ENCODE measurements at regions not wholly inside any gene's neighbourhood (a gene's known extent, or its start where the extent isn't known, plus 50 kb on each side); places are given as distances from the start of the nearest gene placed in this dataset.
"Not testable (repeated sequence)": the region's sequence is repeated elsewhere in the genome, so short reads cannot be mapped to it uniquely, and the experiment has no call there.

- peaks cover 7% of the 10 kb centered on the region for H3K9me3 Mint-ChIP-seq
- H3K27ac Mint-ChIP-seq, result no peak overlapping the region
- no peaks in the 10 kb centered on the region for H3K27me3 Mint-ChIP-seq
- intact Hi-C loops (cut with micrococcal nuclease), result no loop called here
- H3K4me3 Mint-ChIP-seq, result no peak overlapping the region
- H3K36me3 Mint-ChIP-seq (ENCODE audit: low read depth), result no peaks in the 10 kb centered on the region
- no peaks in the 10 kb centered on the region for H3K4me1 Mint-ChIP-seq (ENCODE audit: low read depth)
Observed at GRCh38 chr7:46912692-46913091, 669.2 kb downstream of the TNS3 start.

DNA sequence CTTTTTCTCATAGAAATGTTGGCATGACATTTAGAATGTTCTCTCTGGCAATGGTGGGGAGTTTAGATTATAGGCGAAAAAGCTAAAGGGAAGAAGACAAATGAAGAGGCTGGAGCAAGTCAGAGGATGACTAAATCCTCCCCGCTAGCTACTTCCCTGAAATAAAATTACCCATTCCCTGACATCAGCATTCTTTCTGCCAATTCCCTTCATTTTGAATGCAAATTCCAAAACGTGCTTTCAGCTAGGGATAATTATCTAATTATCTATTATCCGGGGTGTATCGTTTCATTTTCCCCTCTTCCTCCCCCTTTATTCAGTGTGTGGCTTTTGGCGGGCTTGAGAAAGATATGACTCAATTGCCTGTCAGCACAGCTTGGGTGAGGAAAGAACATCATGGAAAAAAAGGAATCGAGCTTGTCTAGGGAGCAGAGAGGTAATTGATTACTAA lies 672.3 kb downstream of the TNS3 start:
- H3K36me3 Mint-ChIP-seq (ENCODE audit: low read depth), result no peaks in the 10 kb centered on the region
- H3K4me1 Mint-ChIP-seq (ENCODE audit: low read depth), result no peaks in the 10 kb centered on the region
- peaks cover 7% of the 10 kb centered on the region for H3K9me3 Mint-ChIP-seq
- H3K4me3 Mint-ChIP-seq, result no peak overlapping the region
- intact Hi-C loops (cut with micrococcal nuclease), result no loop called here
- H3K27ac Mint-ChIP-seq, result no peak overlapping the region
- no peaks in the 10 kb centered on the region for H3K27me3 Mint-ChIP-seq

- H3K27me3 Mint-ChIP-seq, result no peaks in the 10 kb centered on the region
- intact Hi-C loops (cut with micrococcal nuclease), result no loop called here
Observed at GRCh38 chr7:46908770-46909169, 673.1 kb downstream of the TNS3 start.

DNA sequence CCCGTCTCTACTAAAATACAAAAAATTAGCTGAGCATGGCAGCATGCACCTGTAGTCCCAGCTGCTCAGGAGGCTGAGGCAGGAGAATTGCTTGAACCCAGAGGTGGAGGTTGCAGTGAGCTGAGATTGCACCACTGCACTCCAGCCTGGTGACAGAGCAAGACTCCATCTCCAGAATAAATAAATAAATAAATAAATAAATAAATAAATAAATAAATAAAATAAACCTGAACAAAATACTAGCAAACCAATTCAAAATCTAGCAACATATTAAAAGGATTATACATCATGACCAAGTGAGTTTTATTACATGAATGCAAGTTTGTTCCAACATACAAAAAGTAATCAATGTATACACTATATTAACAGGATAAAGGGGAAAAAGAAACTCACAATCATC lies 677.4 kb downstream of the TNS3 start:
- H3K27ac Mint-ChIP-seq; intact Hi-C loops (cut with micrococcal nuclease); H3K4me1 Mint-ChIP-seq (ENCODE audit: low read depth); H3K27me3 Mint-ChIP-seq; H3K4me3 Mint-ChIP-seq; H3K36me3 Mint-ChIP-seq (ENCODE audit: low read depth): not testable (repeated sequence)
- peaks cover 37% of the 10 kb centered on the region for H3K9me3 Mint-ChIP-seq

More at GRCh38 chr7:46908770-46909169, 673.1 kb downstream of the TNS3 start:
- peaks cover 7% of the 10 kb centered on the region for H3K9me3 Mint-ChIP-seq
- no peak overlapping the region for H3K4me3 Mint-ChIP-seq
- no peaks in the 10 kb centered on the region for H3K36me3 Mint-ChIP-seq (ENCODE audit: low read depth)
- H3K27ac Mint-ChIP-seq, result no peak overlapping the region
- H3K4me1 Mint-ChIP-seq (ENCODE audit: low read depth), result no peaks in the 10 kb centered on the region

DNA sequence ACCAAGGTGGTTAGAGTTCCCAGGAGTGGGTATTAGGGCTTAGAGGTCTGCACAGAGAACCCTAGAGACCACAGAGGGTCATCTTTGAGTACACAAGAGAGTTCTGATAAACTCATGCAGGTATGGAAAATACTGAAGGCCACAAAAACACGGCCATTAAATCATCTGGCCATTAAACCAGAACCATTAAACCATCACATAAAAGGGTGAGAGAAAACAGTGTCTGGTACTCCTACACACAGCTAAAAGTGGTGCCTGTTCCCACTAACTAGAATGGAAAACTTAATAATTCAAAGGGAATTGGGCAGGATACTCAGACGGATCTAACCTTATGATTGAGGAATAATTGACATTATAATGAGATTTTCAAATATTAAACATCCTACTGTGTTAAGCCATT lies 679.4 kb downstream of the TNS3 start:
- Mint-ChIP-seq H3K4me1 (ENCODE audit: low read depth) (no peaks in the 10 kb centered on the region), H3K27me3 (no peaks in the 10 kb centered on the region), H3K27ac (no peak overlapping the region), H3K9me3 (peaks cover 39% of the 10 kb centered on the region), H3K36me3 (ENCODE audit: low read depth) (no peaks in the 10 kb centered on the region), H3K4me3 (no peak overlapping the region)
- intact Hi-C loops (cut with micrococcal nuclease), result no loop called here

GRCh38 chr7:46900312-46901263 lies 681.3 kb downstream of the TNS3 start:
- no peak overlapping the region for H3K27ac Mint-ChIP-seq
- no peaks in the 10 kb centered on the region for H3K36me3 Mint-ChIP-seq (ENCODE audit: low read depth)
- no peaks in the 10 kb centered on the region for H3K4me1 Mint-ChIP-seq (ENCODE audit: low read depth)
- no peak overlapping the region for H3K4me3 Mint-ChIP-seq
- peaks cover 39% of the 10 kb centered on the region for H3K9me3 Mint-ChIP-seq
- no peaks in the 10 kb centered on the region for H3K27me3 Mint-ChIP-seq
- intact Hi-C loops (cut with micrococcal nuclease), result no loop called here

GRCh38 chr7:46897381-46897780 lies 684.5 kb downstream of the TNS3 start:
- H3K4me1 Mint-ChIP-seq (ENCODE audit: low read depth), result no peaks in the 10 kb centered on the region
- no peaks in the 10 kb centered on the region for H3K27me3 Mint-ChIP-seq
- no peaks in the 10 kb centered on the region for H3K36me3 Mint-ChIP-seq (ENCODE audit: low read depth)
- no peak overlapping the region for H3K4me3 Mint-ChIP-seq
- intact Hi-C loops (cut with micrococcal nuclease), result no loop called here
- no peak overlapping the region for H3K27ac Mint-ChIP-seq
- H3K9me3 Mint-ChIP-seq, result peaks cover 33% of the 10 kb centered on the region

DNA sequence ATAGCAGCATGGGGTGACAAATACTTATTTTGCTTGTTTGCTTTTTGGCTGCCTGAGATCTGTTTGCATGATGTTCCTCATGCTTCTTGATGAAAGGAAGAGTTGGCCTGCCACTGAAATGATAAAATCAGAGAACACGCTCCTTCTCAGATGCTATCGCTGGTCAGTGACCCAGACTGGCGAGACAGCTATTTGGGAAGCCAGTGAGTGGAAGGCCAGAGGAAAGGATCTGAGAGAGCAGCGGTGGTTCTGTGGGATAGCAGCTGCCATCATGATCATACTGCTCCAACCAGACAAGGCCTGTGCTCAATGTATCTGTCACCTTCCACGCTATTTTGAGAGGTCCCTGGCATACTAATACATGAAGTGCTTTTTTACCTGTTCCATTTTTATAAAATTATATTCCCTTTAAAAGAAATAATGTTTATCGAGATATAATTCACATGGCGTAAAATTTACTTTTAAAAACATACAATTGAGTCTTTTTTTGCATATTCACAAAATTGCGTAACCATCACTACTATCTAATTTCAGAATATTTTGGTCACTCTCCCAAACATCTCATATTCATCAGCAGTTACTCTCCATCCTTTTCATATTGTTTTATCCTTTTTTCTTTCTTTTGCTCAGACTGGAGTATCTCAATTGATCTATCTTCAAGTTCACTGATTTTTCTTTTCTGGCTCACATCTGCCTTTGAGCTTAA lies 695.1 kb downstream of the TNS3 start:
- intact Hi-C loops (cut with micrococcal nuclease), result no loop called here
- Mint-ChIP-seq H3K4me1 (ENCODE audit: low read depth) (no peaks in the 10 kb centered on the region), H3K36me3 (ENCODE audit: low read depth) (no peaks in the 10 kb centered on the region), H3K4me3 (no peak overlapping the region), H3K27me3 (no peaks in the 10 kb centered on the region), H3K9me3 (peaks cover 27% of the 10 kb centered on the region), H3K27ac (no peak overlapping the region)

DNA sequence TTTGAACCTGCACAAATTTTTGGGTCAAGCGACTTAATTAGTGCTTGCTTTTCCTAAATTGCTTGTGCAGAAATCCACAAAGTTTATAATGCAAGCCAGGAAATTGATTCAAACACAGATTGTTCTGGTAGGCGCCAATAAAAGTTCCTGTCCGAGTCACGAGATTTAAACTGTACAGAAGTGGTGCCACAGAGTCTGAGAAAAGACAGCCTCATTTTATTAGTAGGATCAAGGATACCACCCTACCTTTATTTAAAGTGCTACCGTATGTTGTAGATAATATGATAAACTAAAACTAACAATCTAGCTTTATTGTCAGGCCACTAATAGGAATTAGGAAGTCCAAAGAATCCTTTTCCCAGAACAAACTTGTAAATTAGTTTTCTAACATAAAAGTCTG lies 696.7 kb downstream of the TNS3 start:
- no peak overlapping the region for H3K27ac Mint-ChIP-seq
- H3K4me3 Mint-ChIP-seq, result no peak overlapping the region
- no peaks in the 10 kb centered on the region for H3K36me3 Mint-ChIP-seq (ENCODE audit: low read depth)
- peaks cover 33% of the 10 kb centered on the region for H3K9me3 Mint-ChIP-seq
- H3K4me1 Mint-ChIP-seq (ENCODE audit: low read depth), result no peaks in the 10 kb centered on the region
- intact Hi-C loops (cut with micrococcal nuclease), result no loop called here
- no peaks in the 10 kb centered on the region for H3K27me3 Mint-ChIP-seq

GRCh38 chr7:46881507-46882127 lies 700.3 kb downstream of the TNS3 start:
- H3K4me1 Mint-ChIP-seq (ENCODE audit: low read depth), result no peaks in the 10 kb centered on the region
- H3K27me3 Mint-ChIP-seq, result no peaks in the 10 kb centered on the region
- H3K4me3 Mint-ChIP-seq, result no peak overlapping the region
- intact Hi-C loops (cut with micrococcal nuclease), result no loop called here
- H3K36me3 Mint-ChIP-seq (ENCODE audit: low read depth), result no peaks in the 10 kb centered on the region
- peaks cover 14% of the 10 kb centered on the region for H3K9me3 Mint-ChIP-seq
- H3K27ac Mint-ChIP-seq, result no peak overlapping the region

GRCh38 chr7:46880508-46881196 lies 701.3 kb downstream of the TNS3 start:
- intact Hi-C loops (cut with micrococcal nuclease), result no loop called here
- Mint-ChIP-seq H3K4me3 (no peak overlapping the region), H3K27ac (no peak overlapping the region), H3K9me3 (peaks cover 14% of the 10 kb centered on the region), H3K4me1 (ENCODE audit: low read depth) (no peaks in the 10 kb centered on the region), H3K36me3 (ENCODE audit: low read depth) (no peaks in the 10 kb centered on the region), H3K27me3 (no peaks in the 10 kb centered on the region)

DNA sequence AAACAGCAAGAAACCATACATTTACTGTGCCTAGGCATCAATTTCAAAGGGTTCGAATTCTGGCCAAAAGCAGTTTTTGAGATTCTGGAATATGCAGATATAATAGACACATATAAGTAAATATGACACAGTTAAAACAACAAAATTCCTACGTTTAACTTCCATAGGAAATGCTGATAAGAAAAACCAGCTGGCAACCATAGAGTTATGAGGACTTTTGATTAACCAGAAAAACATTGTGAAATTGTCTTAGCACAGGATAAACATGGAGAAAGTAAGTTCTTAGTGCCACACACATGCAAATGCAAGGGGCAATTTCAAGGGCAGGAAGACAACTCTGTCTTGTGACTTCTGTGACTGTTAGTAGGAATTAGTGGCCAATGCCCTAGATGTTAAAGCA lies 702.1 kb downstream of the TNS3 start:
- Mint-ChIP-seq H3K4me1 (ENCODE audit: low read depth) (no peaks in the 10 kb centered on the region), H3K27ac (no peak overlapping the region), H3K9me3 (peaks cover 14% of the 10 kb centered on the region), H3K27me3 (no peaks in the 10 kb centered on the region), H3K36me3 (ENCODE audit: low read depth) (no peaks in the 10 kb centered on the region), H3K4me3 (no peak overlapping the region)
- intact Hi-C loops (cut with micrococcal nuclease), result no loop called here

GRCh38 chr7:46871516-46871915 lies 710.4 kb downstream of the TNS3 start:
- Mint-ChIP-seq H3K27ac (no peak overlapping the region), H3K9me3 (peaks cover 5% of the 10 kb centered on the region), H3K36me3 (ENCODE audit: low read depth) (no peaks in the 10 kb centered on the region), H3K27me3 (no peaks in the 10 kb centered on the region), H3K4me1 (ENCODE audit: low read depth) (no peaks in the 10 kb centered on the region), H3K4me3 (no peak overlapping the region)
- intact Hi-C loops (cut with micrococcal nuclease), result no loop called here

GRCh38 chr7:46864716-46865115 lies 717.2 kb downstream of the TNS3 start:
- no peaks in the 10 kb centered on the region for H3K27me3 Mint-ChIP-seq
- H3K27ac Mint-ChIP-seq, result no peak overlapping the region
- no peak overlapping the region for H3K4me3 Mint-ChIP-seq
- H3K36me3 Mint-ChIP-seq (ENCODE audit: low read depth), result no peaks in the 10 kb centered on the region
- intact Hi-C loops (cut with micrococcal nuclease), result no loop called here
- no peaks in the 10 kb centered on the region for H3K4me1 Mint-ChIP-seq (ENCODE audit: low read depth)
- peaks cover 42% of the 10 kb centered on the region for H3K9me3 Mint-ChIP-seq
